NCI-H2196 treated with DMSO at 0.1 percent for 48 hours (cell line): ENCODE measurements at regions not wholly inside any gene's neighbourhood (a gene's known extent, or its start where the extent isn't known, plus 50 kb on each side); places are given as distances from the start of the nearest gene placed in this dataset.

Experiments
- DNase-seq: peaks from one replicate; lab custom pipeline; 2025; ENCODE audit not compliant: unreplicated experiment; lab: John Stamatoyannopoulos, UW

GRCh38 chr6:164926686-164927085 is 382.7 kb downstream of the C6orf118 start:
- no peak for DNase-seq

GRCh38 chr6:164925681-164926530 is 383.5 kb downstream of the C6orf118 start:
- no peak for DNase-seq

GRCh38 chr6:164924674-164925073 is 384.7 kb downstream of the C6orf118 start:
- no peak for DNase-seq

- no peak for DNase-seq
Measured at GRCh38 chr6:164917211-164917610, 392.2 kb downstream of the C6orf118 start.

- no peak for DNase-seq
Measured at GRCh38 chr6:164916087-164916486, 393.3 kb downstream of the C6orf118 start.

GRCh38 chr6:164911873-164912580 is 397.4 kb downstream of the C6orf118 start:
- DNase-seq = no peak

- DNase-seq = no peak
Measured at GRCh38 chr6:164911151-164911550, 398.3 kb downstream of the C6orf118 start.

- no peak for DNase-seq
Measured at GRCh38 chr6:164906766-164907165, 402.6 kb downstream of the C6orf118 start.

- DNase-seq = no peak
Measured at GRCh38 chr6:164905311-164905710, 404.1 kb downstream of the C6orf118 start.

GRCh38 chr6:164898412-164898811 is 411.0 kb downstream of the C6orf118 start:
- DNase-seq = no peak

- no peak for DNase-seq
Measured at GRCh38 chr6:164897523-164898235, 411.7 kb downstream of the C6orf118 start.

- no peak for DNase-seq
Measured at GRCh38 chr6:164889980-164890379, 419.4 kb downstream of the C6orf118 start.

GRCh38 chr6:164887660-164888059 is 421.7 kb downstream of the C6orf118 start:
- DNase-seq = no peak

GRCh38 chr6:164882236-164882635 is 427.2 kb downstream of the C6orf118 start:
- DNase-seq = no peak

- no peak for DNase-seq
Measured at GRCh38 chr6:164871783-164872182, 437.6 kb downstream of the C6orf118 start.

GRCh38 chr6:164870164-164870563 is 439.2 kb downstream of the C6orf118 start:
- no peak for DNase-seq

GRCh38 chr6:164861967-164862366 is 447.4 kb downstream of the C6orf118 start:
- no peak for DNase-seq

GRCh38 chr6:164859816-164860215 is 449.6 kb downstream of the C6orf118 start:
- DNase-seq = no peak

- DNase-seq = no peak
Measured at GRCh38 chr6:164856138-164856537, 453.3 kb downstream of the C6orf118 start.

GRCh38 chr6:164855281-164855680 is 454.1 kb downstream of the C6orf118 start:
- no peak for DNase-seq

- no peak for DNase-seq
Measured at GRCh38 chr6:164854526-164854925, 454.9 kb downstream of the C6orf118 start.

GRCh38 chr6:164845773-164846172 is 463.6 kb downstream of the C6orf118 start:
- DNase-seq = no peak
